ENCODE measurements at regions not wholly inside any gene's neighbourhood (a gene's known extent, or its start where the extent isn't known, plus 50 kb on each side); places are given as distances from the start of the nearest gene placed in this dataset.
A peak's percentile ranks its signal among the peaks of the same experiment; 100 is the strongest.
"Not testable (repeated sequence)": the region's sequence is repeated elsewhere in the genome, so short reads cannot be mapped to it uniquely, and the experiment has no call there.

DNA sequence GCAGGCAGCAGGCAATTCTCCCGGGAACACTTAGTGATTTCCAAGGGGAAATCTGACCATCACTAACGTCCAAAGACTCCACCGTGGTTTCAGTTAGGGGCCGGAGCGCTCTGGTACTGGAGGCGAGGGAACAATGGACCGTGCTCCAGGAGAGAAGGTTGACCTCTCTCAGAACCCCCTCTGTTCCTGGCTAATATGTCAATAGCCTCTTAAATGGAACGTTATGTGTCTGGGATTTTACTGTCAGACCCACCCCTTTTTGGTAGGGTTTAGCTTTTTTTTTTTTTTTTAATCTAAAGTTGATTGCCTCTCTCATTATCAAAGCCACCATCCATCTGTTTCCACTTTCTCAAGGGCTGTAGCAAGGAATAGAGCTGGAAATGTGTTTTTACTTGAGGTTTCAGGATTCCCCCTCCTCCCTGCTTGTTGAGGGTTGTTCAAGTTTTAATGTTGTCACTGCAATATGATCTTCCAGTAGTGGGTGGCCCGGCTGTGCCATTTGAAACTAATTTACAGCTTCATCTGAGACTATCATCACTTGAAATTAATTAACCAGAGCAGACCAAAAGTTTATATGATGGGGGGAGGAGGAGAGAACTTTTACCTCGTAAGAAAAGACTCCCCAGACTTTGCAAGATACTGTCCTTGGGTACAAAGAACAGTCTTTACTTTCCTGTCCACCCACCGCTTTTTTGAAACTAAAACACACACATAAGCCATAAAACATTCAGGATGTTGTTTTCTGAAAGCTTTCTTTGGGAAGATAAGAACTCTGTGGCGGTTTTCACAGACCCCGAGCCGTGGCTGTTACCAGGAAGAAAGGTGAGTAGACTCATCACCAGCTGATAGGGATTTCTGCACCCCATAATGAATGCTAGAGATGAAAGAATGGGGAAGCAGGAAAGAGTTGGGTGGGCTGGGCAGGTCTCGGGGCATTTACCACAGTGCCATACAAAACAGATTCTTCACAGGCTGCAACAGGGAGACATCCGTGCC lies 187.8 kb downstream of the UACA start:
- ATAC-seq (no peak), DNase-seq (peak in 1 of 3 donors; percentile 23)
- H3K27ac ChIP-seq: no peak overlapping the region
- intact Hi-C loops (cut with DNase I): no loop called here
- H3K4me3 ChIP-seq: no peak overlapping the region
- no peaks in the 10 kb centered on the region for H3K36me3 ChIP-seq
- TF ChIP-seq CTCF (IDR thresholded peaks at IDR 0.05): no peak
- no peak for TF ChIP-seq POLR2A (IDR thresholded peaks at IDR 0.05)
- WGBS (ENCODE audit: insufficient coverage, low coverage, low lambda C conversion rate, missing lambda C conversion rate): 50% methylated on average over 12 of the region's 16 CpGs
- no peaks in the 10 kb centered on the region for H3K9me3 ChIP-seq
- no peaks in the 10 kb centered on the region for H3K4me1 ChIP-seq
- H3K27me3 ChIP-seq: no peaks in the 10 kb centered on the region

DNA sequence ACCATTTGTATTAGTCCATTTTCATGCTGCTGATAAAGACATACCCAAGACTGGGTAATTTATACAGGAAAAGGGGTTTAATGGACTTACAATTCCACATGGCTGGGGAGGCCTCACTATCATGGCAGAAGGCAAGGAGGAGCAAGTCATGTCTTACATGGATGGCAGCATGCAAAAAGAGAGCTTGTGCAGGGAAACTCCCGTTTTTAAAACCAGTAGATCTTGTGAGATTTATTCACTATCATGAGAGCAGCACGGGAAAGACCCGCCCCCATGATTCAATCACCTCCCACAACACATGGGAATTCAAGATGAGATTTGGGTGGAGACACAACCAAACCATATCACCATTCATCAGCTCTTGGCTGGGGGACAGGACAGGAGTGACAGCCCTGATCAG lies 189.0 kb downstream of the UACA start:
- peak in 1 of 3 donors; percentile 7 for DNase-seq
- H3K4me3 ChIP-seq; intact Hi-C loops (cut with DNase I); ATAC-seq; H3K9me3 ChIP-seq; H3K27ac ChIP-seq; H3K27me3 ChIP-seq; H3K4me1 ChIP-seq; H3K36me3 ChIP-seq: not testable (repeated sequence)
- 58% methylated on average over 3 of the region's 3 CpGs for WGBS (ENCODE audit: insufficient coverage, low coverage, low lambda C conversion rate, missing lambda C conversion rate)

GRCh38 chr15:70573121-70573850 lies 190.1 kb downstream of the UACA start:
- H3K27me3 ChIP-seq: no peaks in the 10 kb centered on the region
- WGBS (ENCODE audit: insufficient coverage, low coverage, low lambda C conversion rate, missing lambda C conversion rate): 77% methylated on average over 3 of the region's 12 CpGs
- no peaks in the 10 kb centered on the region for H3K9me3 ChIP-seq
- TF ChIP-seq POLR2A (IDR thresholded peaks at IDR 0.05): no peak
- TF ChIP-seq CTCF (IDR thresholded peaks at IDR 0.05): no peak
- no peak for ATAC-seq
- H3K4me3 ChIP-seq: no peak overlapping the region
- H3K36me3 ChIP-seq: no peaks in the 10 kb centered on the region
- H3K27ac ChIP-seq: no peak overlapping the region
- DNase-seq: peak in 1 of 3 donors; percentile 15
- no peaks in the 10 kb centered on the region for H3K4me1 ChIP-seq
- intact Hi-C loops (cut with DNase I): no loop called here

GRCh38 chr15:70569714-70570231 lies 193.6 kb downstream of the UACA start:
- TF ChIP-seq POLR2A (IDR thresholded peaks at IDR 0.05) (no peak), CTCF (IDR thresholded peaks at IDR 0.05) (no peak)
- ATAC-seq (no peak), DNase-seq (peak in 1 of 3 donors; percentile 2)
- no peaks in the 10 kb centered on the region for H3K27me3 ChIP-seq
- intact Hi-C loops (cut with DNase I): no loop called here
- no peak overlapping the region for H3K27ac ChIP-seq
- WGBS (ENCODE audit: insufficient coverage, low coverage, low lambda C conversion rate, missing lambda C conversion rate): 65% methylated on average over 5 of the region's 6 CpGs
- H3K4me1 ChIP-seq: no peaks in the 10 kb centered on the region
- no peak overlapping the region for H3K4me3 ChIP-seq
- H3K36me3 ChIP-seq: no peaks in the 10 kb centered on the region
- no peaks in the 10 kb centered on the region for H3K9me3 ChIP-seq
